ENCODE measurements at regions not wholly inside any gene's neighbourhood (a gene's known extent, or its start where the extent isn't known, plus 50 kb on each side); places are given as distances from the start of the nearest gene placed in this dataset.

- no peak for TF ChIP-seq POLR2AphosphoS5 (IDR thresholded peaks at IDR 0.05; ENCODE audit: low read depth, low read length)
- no peak for TF ChIP-seq EP300 (IDR thresholded peaks at IDR 0.05; ENCODE audit: borderline replicate concordance in 1 of 2, low read depth in 2 of 2, low read length in 2 of 2)
Measured at GRCh38 chr4:175412161-175412560, 399.9 kb downstream of the GPM6A start.

Measured in H1 (cell line).